Stimulated activated CD8-positive, alpha-beta memory T cell treated with anti-CD3 and anti-CD28 coated beads, Interleukin-4, amount 100 ng/mL, for 24 hours (primary cell): ENCODE measurements at regions not wholly inside any gene's neighbourhood (a gene's known extent, or its start where the extent isn't known, plus 50 kb on each side); places are given as distances from the start of the nearest gene placed in this dataset.

Experiments
- DNase-seq: peaks from one replicate; pipeline ENCODE4 v3.0.0-alpha.2; 2020; ENCODE audit warnings: low read depth

GRCh38 chr10:130370721-130371120 is 234.5 kb downstream of the GLRX3 start:
- DNase-seq: no peak

DNA sequence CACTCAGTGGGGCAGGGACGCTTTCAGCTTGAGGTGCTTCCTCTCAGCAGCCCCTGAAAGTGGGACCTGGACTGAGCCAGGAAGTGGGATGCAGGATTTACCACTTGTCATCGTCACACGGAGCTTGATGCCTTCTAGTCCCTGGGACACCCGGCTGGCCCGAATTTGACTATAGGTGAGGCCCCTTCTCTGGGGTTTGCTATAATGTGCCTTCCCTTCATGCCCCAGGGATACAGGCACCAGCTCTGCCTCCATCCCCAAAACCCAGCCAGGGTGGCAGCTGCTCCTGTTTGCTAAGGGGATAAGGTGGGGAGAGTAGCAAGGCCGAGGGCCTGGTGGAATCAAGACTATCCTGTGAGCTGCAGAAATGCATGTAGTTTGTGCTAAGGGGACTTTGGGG is 235.0 kb downstream of the GLRX3 start:
- DNase-seq: no peak

DNA sequence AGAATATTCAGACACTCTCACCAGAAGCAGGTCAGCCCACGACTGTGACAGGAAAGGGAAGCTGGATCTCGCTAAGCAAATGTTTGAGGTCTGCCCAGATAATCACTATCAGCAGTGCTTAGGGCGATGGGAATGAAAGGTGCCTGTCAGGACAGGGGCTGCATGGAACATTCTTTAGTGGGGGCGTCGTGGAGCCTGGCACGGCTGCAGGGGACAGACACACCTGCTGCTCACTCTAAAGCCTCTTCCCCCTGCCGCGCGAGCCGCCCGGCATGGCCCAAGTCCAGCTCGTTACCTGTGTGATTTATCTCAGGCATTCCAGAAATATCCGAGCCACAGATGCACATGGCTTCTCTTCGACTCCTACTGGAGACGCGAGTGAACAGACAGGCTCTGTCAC is 235.5 kb downstream of the GLRX3 start:
- no peak for DNase-seq

DNA sequence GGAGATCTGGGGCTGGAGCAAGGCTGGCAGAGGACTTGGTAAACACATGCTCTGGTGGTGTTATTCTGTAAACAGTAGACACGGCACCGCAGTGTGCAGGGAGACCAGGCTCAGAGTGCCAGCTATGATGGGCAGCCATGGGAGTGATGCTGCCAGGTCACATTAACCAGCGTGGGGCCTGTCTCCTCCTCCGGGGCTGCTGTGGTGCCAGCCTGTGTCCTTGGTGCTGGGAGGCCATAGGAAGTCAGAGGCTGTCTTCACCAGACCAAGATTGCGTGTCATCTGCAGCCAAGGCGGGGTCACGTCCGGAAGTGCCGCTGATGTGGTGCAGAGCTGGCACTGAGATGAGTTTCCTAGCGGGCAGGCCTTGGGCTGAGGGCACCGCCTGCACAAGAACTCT is 236.0 kb downstream of the GLRX3 start:
- DNase-seq: no peak

- DNase-seq: no peak
Measured at GRCh38 chr10:130372866-130373265, 236.7 kb downstream of the GLRX3 start.

DNA sequence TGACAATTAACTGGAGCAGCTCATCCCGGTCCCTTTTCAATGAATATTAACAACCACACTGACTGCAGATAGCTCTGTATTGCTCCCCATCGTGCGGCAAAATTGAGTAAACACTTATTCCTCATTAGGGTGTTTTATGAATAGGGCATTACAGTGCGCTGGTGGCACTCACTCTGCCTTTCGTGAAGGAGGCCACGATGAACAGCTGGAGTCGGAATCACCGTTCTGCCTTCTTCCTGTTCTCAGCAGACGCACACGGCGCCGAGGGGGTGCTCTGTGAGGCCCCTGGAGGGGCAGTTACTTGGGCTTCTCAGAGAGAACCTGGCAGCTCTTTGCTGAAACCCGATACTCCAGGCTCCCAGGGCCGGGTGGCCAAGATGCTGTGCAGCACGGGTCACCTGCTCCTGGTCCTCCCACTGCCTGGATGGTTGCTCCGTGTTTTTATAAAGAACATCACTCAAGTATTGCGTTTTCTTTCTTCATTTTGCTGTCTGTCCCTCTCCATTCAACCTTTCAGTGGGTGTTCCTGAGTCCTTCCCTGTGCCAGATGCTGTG is 241.9 kb downstream of the GLRX3 start:
- DNase-seq: no peak

GRCh38 chr10:130378556-130379400 is 242.6 kb downstream of the GLRX3 start:
- DNase-seq: no peak

- no peak for DNase-seq
Measured at GRCh38 chr10:130380056-130380455, 243.9 kb downstream of the GLRX3 start.

- no peak for DNase-seq
Measured at GRCh38 chr10:130382031-130382430, 245.8 kb downstream of the GLRX3 start.

GRCh38 chr10:130387936-130388580 is 251.9 kb downstream of the GLRX3 start:
- DNase-seq: no peak

- no peak for DNase-seq
Measured at GRCh38 chr10:130388746-130389145, 252.6 kb downstream of the GLRX3 start.

- DNase-seq: no peak
Measured at GRCh38 chr10:130389906-130390305, 253.7 kb downstream of the GLRX3 start.

DNA sequence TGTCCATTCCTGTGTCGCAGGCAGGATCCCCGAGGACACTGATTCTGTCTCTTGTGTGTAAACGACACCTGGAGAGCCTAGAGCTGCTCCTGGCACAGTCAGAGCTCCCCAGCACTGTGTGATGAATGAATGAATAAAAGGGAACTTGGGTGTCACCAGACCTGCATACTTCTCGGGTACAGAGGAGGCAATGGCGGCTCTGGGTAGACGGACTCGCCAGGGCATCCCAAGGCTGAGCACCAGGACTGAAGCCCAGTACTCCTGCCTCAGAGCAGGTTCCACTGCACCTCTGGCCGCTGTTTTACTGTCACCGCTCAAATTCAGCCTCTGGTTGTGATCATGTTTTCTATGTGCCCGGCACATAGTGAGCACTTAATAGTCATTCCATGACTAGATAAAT is 255.8 kb downstream of the GLRX3 start:
- DNase-seq: no peak

GRCh38 chr10:130393342-130393741 is 257.2 kb downstream of the GLRX3 start:
- DNase-seq: no peak

GRCh38 chr10:130394832-130395231 is 258.6 kb downstream of the GLRX3 start:
- DNase-seq: no peak

GRCh38 chr10:130395248-130395936 is 259.2 kb downstream of the GLRX3 start:
- no peak for DNase-seq

- DNase-seq: no peak
Measured at GRCh38 chr10:130396044-130396443, 259.9 kb downstream of the GLRX3 start.

- no peak for DNase-seq
Measured at GRCh38 chr10:130398090-130398994, 262.2 kb downstream of the GLRX3 start.

- no peak for DNase-seq
Measured at GRCh38 chr10:130399425-130399950, 263.3 kb downstream of the GLRX3 start.

- DNase-seq: no peak
Measured at GRCh38 chr10:130400890-130401289, 264.7 kb downstream of the GLRX3 start.
